ENCODE measurements at regions not wholly inside any gene's neighbourhood (a gene's known extent, or its start where the extent isn't known, plus 50 kb on each side); places are given as distances from the start of the nearest gene placed in this dataset.

- TF ChIP-seq CTCF (IDR thresholded peaks at IDR 0.05; ENCODE audit: control extremely low read depth in 1 of 3, insufficient read depth in 1 of 3, low read depth in 1 of 3, low read length in 3 of 3) (no peak), ATF3 (IDR thresholded peaks at IDR 0.05; ENCODE audit: insufficient read depth, low read depth, low read length) (no peak), POLR2AphosphoS5 (IDR thresholded peaks at IDR 0.05; ENCODE audit: low read depth, low read length) (no peak), GABPA (IDR thresholded peaks at IDR 0.05; ENCODE audit: borderline replicate concordance, insufficient read depth, low read length) (no peak), SP1 (IDR thresholded peaks at IDR 0.05; ENCODE audit: low read depth, low read length) (no peak), JUND (IDR thresholded peaks at IDR 0.05; ENCODE audit: low read length) (no peak), ZNF274 (IDR thresholded peaks at IDR 0.05; ENCODE audit: borderline replicate concordance, extremely low read depth, low read length) (no peak), TCF12 (IDR thresholded peaks at IDR 0.05; ENCODE audit: low read depth, low read length) (no peak), MAX (IDR thresholded peaks at IDR 0.05) (no peak), YY1 (IDR thresholded peaks at IDR 0.05; ENCODE audit: low read depth, low read length) (no peak), USF2 (IDR thresholded peaks at IDR 0.05; ENCODE audit: low read length) (no peak), TBP (IDR thresholded peaks at IDR 0.05; ENCODE audit: low read depth, low read length) (no peak), CBX8 (IDR thresholded peaks at IDR 0.05; ENCODE audit: borderline replicate concordance, low read depth, low read length) (no peak), EZH2 (IDR thresholded peaks at IDR 0.05; ENCODE audit: low read depth, low read length, severe bottlenecking) (no peak)
These were observed 218.3 kb downstream of the AACS start for GRCh38 chr12:125283521-125283920.
